Stimulated activated naive CD8-positive, alpha-beta T cell treated with anti-CD3 and anti-CD28 coated beads, Interleukin-15, Interleukin-2, amounts not matched to agents 100 ng/mL and 50 ng/mL, for 24 hours (primary cell): ENCODE measurements at regions not wholly inside any gene's neighbourhood (a gene's known extent, or its start where the extent isn't known, plus 50 kb on each side); places are given as distances from the start of the nearest gene placed in this dataset.

ENCODE experiments used
- H3K27ac Mint-ChIP-seq: one replicate; pipeline ENCODE4 v1.8.0; 2021; ENCODE audit warnings: mild to moderate bottlenecking, mixed read lengths
- H3K27me3 Mint-ChIP-seq: one replicate; pipeline ENCODE4 v1.8.0; 2021; ENCODE audit warnings: mixed read lengths
- H3K36me3 Mint-ChIP-seq: one replicate; pipeline ENCODE4 v1.8.0; 2021; ENCODE audit warnings: low read depth, mixed read lengths
- H3K4me1 Mint-ChIP-seq: one replicate; pipeline ENCODE4 v1.8.0; 2021; ENCODE audit warnings: low read depth, mixed read lengths
- H3K4me3 Mint-ChIP-seq: one replicate; pipeline ENCODE4 v1.8.0; 2021; ENCODE audit warnings: mild to moderate bottlenecking, mixed read lengths
- H3K9me3 Mint-ChIP-seq: one replicate; pipeline ENCODE4 v1.8.0; 2021; ENCODE audit warnings: mixed read lengths

- Mint-ChIP-seq H3K4me3 (no peak overlapping the region), H3K4me1 (no peaks in the 10 kb centered on the region), H3K9me3 (peaks cover 8% of the 10 kb centered on the region), H3K36me3 (no peaks in the 10 kb centered on the region), H3K27me3 (no peaks in the 10 kb centered on the region), H3K27ac (no peak overlapping the region)
These were observed 1943.9 kb upstream of the IGFBP7 start for GRCh38 chr4:59054086-59054485.

- Mint-ChIP-seq H3K27me3 (no peaks in the 10 kb centered on the region), H3K27ac (no peak overlapping the region), H3K9me3 (peaks cover 4% of the 10 kb centered on the region), H3K4me1 (no peaks in the 10 kb centered on the region), H3K36me3 (no peaks in the 10 kb centered on the region), H3K4me3 (no peak overlapping the region)
These were observed 1947.6 kb upstream of the IGFBP7 start for GRCh38 chr4:59057804-59058203.

GRCh38 chr4:59058543-59058942 lies 1948.4 kb upstream of the IGFBP7 start:
- H3K4me1 Mint-ChIP-seq: no peaks in the 10 kb centered on the region
- H3K9me3 Mint-ChIP-seq: peaks cover 4% of the 10 kb centered on the region
- no peaks in the 10 kb centered on the region for H3K36me3 Mint-ChIP-seq
- no peaks in the 10 kb centered on the region for H3K27me3 Mint-ChIP-seq
- H3K4me3 Mint-ChIP-seq: no peak overlapping the region
- no peak overlapping the region for H3K27ac Mint-ChIP-seq

- no peaks in the 10 kb centered on the region for H3K27me3 Mint-ChIP-seq
- no peaks in the 10 kb centered on the region for H3K4me1 Mint-ChIP-seq
- peaks cover 10% of the 10 kb centered on the region for H3K9me3 Mint-ChIP-seq
- H3K4me3 Mint-ChIP-seq: no peak overlapping the region
- H3K27ac Mint-ChIP-seq: no peak overlapping the region
- no peaks in the 10 kb centered on the region for H3K36me3 Mint-ChIP-seq
These were observed 1950.0 kb upstream of the IGFBP7 start for GRCh38 chr4:59060002-59060846.

- peaks cover 15% of the 10 kb centered on the region for H3K9me3 Mint-ChIP-seq
- H3K4me1 Mint-ChIP-seq: no peaks in the 10 kb centered on the region
- no peak overlapping the region for H3K4me3 Mint-ChIP-seq
- H3K36me3 Mint-ChIP-seq: no peaks in the 10 kb centered on the region
- no peaks in the 10 kb centered on the region for H3K27me3 Mint-ChIP-seq
- H3K27ac Mint-ChIP-seq: no peak overlapping the region
These were observed 1950.7 kb upstream of the IGFBP7 start for GRCh38 chr4:59060895-59061294.

GRCh38 chr4:59063015-59063720 lies 1953.0 kb upstream of the IGFBP7 start:
- no peaks in the 10 kb centered on the region for H3K36me3 Mint-ChIP-seq
- H3K4me1 Mint-ChIP-seq: no peaks in the 10 kb centered on the region
- no peak overlapping the region for H3K4me3 Mint-ChIP-seq
- peaks cover 20% of the 10 kb centered on the region for H3K9me3 Mint-ChIP-seq
- H3K27me3 Mint-ChIP-seq: no peaks in the 10 kb centered on the region
- no peak overlapping the region for H3K27ac Mint-ChIP-seq

GRCh38 chr4:59068722-59069418 lies 1958.7 kb upstream of the IGFBP7 start:
- H3K36me3 Mint-ChIP-seq: no peaks in the 10 kb centered on the region
- no peak overlapping the region for H3K27ac Mint-ChIP-seq
- H3K9me3 Mint-ChIP-seq: peaks cover 28% of the 10 kb centered on the region
- no peaks in the 10 kb centered on the region for H3K27me3 Mint-ChIP-seq
- H3K4me3 Mint-ChIP-seq: no peak overlapping the region
- H3K4me1 Mint-ChIP-seq: no peaks in the 10 kb centered on the region

- Mint-ChIP-seq H3K27me3 (no peaks in the 10 kb centered on the region), H3K9me3 (peaks cover 6% of the 10 kb centered on the region), H3K27ac (no peak overlapping the region), H3K4me3 (no peak overlapping the region), H3K4me1 (no peaks in the 10 kb centered on the region), H3K36me3 (no peaks in the 10 kb centered on the region)
These were observed 1976.2 kb upstream of the IGFBP7 start for GRCh38 chr4:59086410-59086809.

GRCh38 chr4:59091146-59092142 lies 1981.3 kb upstream of the IGFBP7 start:
- Mint-ChIP-seq H3K27ac (no peak overlapping the region), H3K4me3 (no peak overlapping the region), H3K4me1 (no peaks in the 10 kb centered on the region), H3K9me3 (peaks cover 7% of the 10 kb centered on the region), H3K36me3 (no peaks in the 10 kb centered on the region), H3K27me3 (no peaks in the 10 kb centered on the region)

- no peaks in the 10 kb centered on the region for H3K4me1 Mint-ChIP-seq
- no peaks in the 10 kb centered on the region for H3K36me3 Mint-ChIP-seq
- H3K9me3 Mint-ChIP-seq: peaks cover 8% of the 10 kb centered on the region
- H3K27me3 Mint-ChIP-seq: no peaks in the 10 kb centered on the region
- H3K27ac Mint-ChIP-seq: no peak overlapping the region
- H3K4me3 Mint-ChIP-seq: no peak overlapping the region
These were observed 1984.3 kb upstream of the IGFBP7 start for GRCh38 chr4:59094505-59094904.

- H3K36me3 Mint-ChIP-seq: no peaks in the 10 kb centered on the region
- no peak overlapping the region for H3K4me3 Mint-ChIP-seq
- peaks cover 8% of the 10 kb centered on the region for H3K9me3 Mint-ChIP-seq
These were observed 1992.1 kb upstream of the IGFBP7 start for GRCh38 chr4:59102311-59102710.

GRCh38 chr4:59120287-59120814 lies 2010.2 kb upstream of the IGFBP7 start:
- no peaks in the 10 kb centered on the region for H3K4me1 Mint-ChIP-seq
- no peak overlapping the region for H3K4me3 Mint-ChIP-seq
- no peaks in the 10 kb centered on the region for H3K27me3 Mint-ChIP-seq
- H3K36me3 Mint-ChIP-seq: no peaks in the 10 kb centered on the region
- peaks cover 3% of the 10 kb centered on the region for H3K9me3 Mint-ChIP-seq
- no peak overlapping the region for H3K27ac Mint-ChIP-seq

More at GRCh38 chr4:59102311-59102710, 1992.1 kb upstream of the IGFBP7 start:
- Mint-ChIP-seq H3K27ac (no peak overlapping the region), H3K4me1 (no peaks in the 10 kb centered on the region), H3K27me3 (no peaks in the 10 kb centered on the region)

GRCh38 chr4:59122626-59123025 lies 2012.4 kb upstream of the IGFBP7 start:
- Mint-ChIP-seq H3K4me1 (no peaks in the 10 kb centered on the region), H3K4me3 (no peak overlapping the region), H3K27me3 (no peaks in the 10 kb centered on the region), H3K36me3 (no peaks in the 10 kb centered on the region), H3K27ac (no peak overlapping the region), H3K9me3 (peaks cover under 1% of the 10 kb centered on the region)

- H3K4me3 Mint-ChIP-seq: no peak overlapping the region
- no peaks in the 10 kb centered on the region for H3K4me1 Mint-ChIP-seq
- no peaks in the 10 kb centered on the region for H3K9me3 Mint-ChIP-seq
- no peaks in the 10 kb centered on the region for H3K27me3 Mint-ChIP-seq
- H3K36me3 Mint-ChIP-seq: no peaks in the 10 kb centered on the region
- H3K27ac Mint-ChIP-seq: no peak overlapping the region
These were observed 2016.0 kb upstream of the IGFBP7 start for GRCh38 chr4:59126159-59126558.
